HK-2 (cell line): ENCODE measurements at regions not wholly inside any gene's neighbourhood (a gene's known extent, or its start where the extent isn't known, plus 50 kb on each side); places are given as distances from the start of the nearest gene placed in this dataset.
A peak's percentile ranks its signal among the peaks of the same experiment; 100 is the strongest.
"Not testable (repeated sequence)": the region's sequence is repeated elsewhere in the genome, so short reads cannot be mapped to it uniquely, and the experiment has no call there.

Source experiments
- DNase-seq: peaks from one replicate; pipeline ENCODE4 v3.0.0-alpha.2; 2018; ENCODE audit not compliant: unreplicated experiment

DNA sequence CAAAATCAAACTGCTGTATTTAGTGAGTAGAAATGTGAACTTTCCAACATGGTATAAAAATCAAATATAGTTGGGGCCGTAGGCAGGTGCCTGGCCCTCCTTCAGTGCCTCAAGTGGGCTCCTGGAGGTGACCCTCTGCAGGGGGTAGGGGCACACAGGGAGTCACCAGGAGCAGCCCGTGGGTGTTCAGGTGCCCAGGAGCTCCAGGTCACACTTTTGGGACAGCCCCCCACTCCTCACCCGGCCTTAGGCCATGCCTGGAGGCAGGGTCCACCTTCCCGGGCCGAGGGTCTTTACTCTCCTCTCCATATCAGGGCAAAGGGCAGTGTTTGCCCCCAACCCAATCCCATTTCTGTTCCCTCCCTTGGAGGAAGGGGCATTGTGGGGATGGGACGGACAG, 108.0 kb upstream of the MTAP start:
- DNase-seq = no peak

- DNase-seq = no peak
Observed at GRCh38 chr9:21695443-21695842, 107.0 kb upstream of the MTAP start.

DNA sequence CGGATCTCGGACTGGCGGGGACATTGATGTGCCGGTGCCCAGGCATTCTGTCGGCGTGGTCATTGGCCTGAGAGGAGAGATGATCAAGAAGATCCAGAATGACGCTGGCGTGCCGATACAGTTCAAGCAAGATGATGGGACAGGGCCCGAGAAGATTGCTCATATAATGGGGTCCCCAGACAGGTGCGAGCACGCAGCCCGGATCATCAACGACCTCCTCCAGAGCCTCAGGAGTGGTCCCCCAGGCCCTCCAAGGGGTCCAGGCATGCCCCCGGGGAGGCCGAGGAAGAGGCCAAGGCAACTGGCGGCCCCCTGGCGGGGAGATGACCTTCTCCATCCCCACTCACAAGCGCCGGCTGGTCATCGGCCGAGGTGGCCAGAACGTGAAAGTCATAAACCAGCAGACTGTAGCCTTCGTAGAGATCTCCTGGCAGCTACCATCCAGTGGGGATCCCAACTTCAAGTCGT, 106.5 kb upstream of the MTAP start:
- no peak for DNase-seq

- DNase-seq = no peak
Observed at GRCh38 chr9:21696411-21696871, 106.0 kb upstream of the MTAP start.

- no peak for DNase-seq
Observed at GRCh38 chr9:21708260-21708711, 94.2 kb upstream of the MTAP start.

GRCh38 chr9:21708856-21709255, 93.6 kb upstream of the MTAP start:
- no peak for DNase-seq

DNA sequence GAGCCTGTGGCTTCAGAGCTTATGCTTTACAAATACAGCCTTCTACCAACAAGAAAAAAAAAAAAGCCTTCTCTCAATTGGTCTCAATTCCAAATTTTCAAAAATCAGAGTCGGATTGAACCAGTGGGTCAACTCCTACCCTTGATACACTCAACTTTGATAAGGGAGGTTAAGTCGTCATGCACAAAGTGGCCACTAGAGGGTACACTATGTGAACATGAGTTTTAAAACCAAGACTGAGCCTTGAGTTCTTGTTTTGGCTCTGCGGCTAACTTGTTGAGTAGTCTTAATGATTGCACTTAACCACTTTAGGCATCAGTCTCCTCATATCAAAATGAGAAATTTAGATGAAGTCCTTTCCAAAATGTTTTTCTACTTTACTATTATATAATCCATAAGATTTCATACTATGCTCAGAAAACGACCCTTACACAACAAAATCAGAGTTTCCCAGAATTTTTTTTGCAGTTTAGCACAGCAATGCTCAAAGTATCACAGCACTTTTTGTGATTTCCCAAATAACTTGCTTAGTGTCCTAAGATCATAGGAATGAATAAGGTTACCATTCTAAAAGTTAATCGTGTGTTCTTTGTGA, 92.9 kb upstream of the MTAP start:
- no peak for DNase-seq

- peak; percentile 24 for DNase-seq
Observed at GRCh38 chr9:21710548-21711191, 91.8 kb upstream of the MTAP start.

DNA sequence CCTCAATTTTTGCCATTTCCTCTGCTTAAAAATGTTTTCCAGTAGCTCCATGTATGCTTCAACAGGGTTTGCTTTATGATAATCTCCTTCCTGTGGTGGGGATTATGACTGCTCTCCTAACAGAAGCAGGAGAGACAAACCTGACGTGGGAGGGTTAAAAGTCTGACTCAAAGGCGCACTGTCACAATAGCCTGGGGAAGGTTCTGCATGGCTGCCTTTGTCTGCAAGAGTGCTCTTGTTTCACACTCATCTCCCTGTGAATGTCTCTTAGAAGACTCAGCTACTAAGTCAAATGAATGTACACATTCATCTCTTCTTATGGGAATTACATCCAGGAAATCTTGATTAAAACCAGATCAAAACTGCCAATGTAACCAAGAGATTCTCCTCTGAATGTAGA, 90.9 kb upstream of the MTAP start:
- peak; percentile 57 for DNase-seq

DNA sequence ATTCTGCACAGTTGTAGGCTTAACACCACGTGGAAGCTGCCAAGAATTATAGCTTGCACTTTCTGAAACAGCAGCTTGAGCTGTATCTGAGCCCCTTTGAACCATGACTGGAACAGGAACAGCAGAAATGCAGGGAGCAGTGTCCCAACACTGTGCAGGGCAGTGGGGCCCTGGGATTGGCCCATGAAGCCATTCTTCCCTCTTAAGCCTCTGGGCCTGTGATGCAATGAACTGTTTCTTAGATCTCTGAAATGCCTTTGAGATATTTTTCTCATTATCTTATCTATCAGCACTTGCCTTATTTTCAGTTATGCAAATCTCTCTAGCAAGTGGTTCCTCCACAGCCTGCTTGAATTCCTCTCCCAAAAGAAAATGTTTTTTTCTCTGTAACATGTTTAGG, 87.0 kb upstream of the MTAP start:
- no peak for DNase-seq

- no peak for DNase-seq
Observed at GRCh38 chr9:21720758-21721157, 81.7 kb upstream of the MTAP start.

GRCh38 chr9:21727411-21727810, 75.0 kb upstream of the MTAP start:
- not testable (repeated sequence) for DNase-seq

GRCh38 chr9:21728781-21729180, 73.7 kb upstream of the MTAP start:
- DNase-seq = peak; percentile 3

DNA sequence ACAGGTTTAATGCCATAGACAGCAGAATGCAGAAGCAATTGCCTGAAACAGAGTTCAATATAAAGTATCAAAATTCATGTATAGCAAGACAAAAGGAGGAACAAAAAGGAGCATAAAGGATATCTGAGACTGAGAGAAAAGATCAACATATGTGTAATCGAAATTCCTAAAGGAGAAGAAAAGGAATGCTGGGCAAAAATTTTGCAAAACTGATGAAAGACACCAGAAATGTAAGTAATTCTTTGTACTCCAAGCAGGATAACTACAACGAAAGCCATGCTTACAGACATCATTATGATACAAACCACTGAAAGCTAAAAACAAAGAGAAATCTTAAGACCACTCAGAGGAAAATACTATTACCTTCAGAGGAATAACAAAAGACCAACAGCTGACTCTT, 72.8 kb upstream of the MTAP start:
- DNase-seq = no peak

DNA sequence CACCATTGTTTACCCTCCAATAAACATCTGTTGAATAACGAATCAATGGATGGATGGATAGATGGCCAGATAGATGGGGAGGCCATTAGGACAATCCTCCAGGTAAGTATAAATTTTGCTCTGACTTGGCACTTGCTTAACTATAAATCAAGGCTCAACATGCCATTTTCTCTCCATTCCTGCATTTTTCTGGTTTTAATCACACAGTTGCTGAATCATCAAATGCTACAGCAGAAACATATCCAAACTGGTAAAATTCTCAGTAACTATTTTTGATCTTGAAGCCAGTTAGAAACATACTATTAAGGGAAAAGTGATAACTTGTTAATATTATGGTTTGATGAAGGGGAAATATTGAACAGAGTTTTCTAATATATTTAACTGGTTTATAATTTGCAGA, 71.5 kb upstream of the MTAP start:
- no peak for DNase-seq

- no peak for DNase-seq
Observed at GRCh38 chr9:21741151-21741550, 61.3 kb upstream of the MTAP start.

- no peak for DNase-seq
Observed at GRCh38 chr9:21744320-21744719, 58.1 kb upstream of the MTAP start.

DNA sequence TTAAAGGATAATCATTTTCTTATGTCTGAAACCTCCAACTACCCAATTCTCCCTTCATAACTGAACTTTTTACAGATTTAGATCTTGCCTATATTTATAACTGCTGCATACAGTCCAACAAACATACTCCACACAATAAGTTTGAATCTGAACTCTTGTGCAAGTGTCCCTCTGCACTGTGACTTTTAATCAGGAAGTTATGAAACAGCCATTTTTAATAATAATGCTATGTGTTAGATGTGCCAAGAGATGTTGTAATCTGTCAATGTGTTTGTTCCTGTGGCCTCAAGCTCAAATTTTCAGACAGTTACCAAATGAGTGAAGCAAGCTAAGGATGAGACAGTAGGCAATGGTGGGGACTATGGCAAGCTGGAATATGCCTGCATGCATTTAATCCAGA, 57.6 kb upstream of the MTAP start:
- DNase-seq = no peak

DNA sequence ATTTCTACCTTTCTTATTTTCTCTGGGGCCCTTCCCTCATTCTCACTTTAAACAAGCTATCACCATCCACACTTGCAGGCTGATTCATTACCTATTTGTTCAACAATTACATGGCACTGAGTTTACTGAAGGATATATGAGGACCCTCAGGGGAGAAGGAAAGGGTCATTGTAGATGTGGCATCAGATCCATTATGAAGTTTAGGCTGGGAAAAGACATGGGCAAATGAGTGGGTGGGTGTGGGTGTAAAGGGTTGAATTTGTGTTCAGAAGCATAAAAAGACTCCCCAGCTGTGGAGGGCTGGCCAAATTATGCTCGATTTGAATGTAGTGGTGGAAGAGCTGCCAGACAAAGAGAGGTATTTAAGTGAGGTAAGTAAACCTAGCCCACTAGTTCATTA, 55.9 kb upstream of the MTAP start:
- DNase-seq = no peak

- no peak for DNase-seq
Observed at GRCh38 chr9:21747175-21747574, 55.3 kb upstream of the MTAP start.

GRCh38 chr9:21750021-21750735, 52.3 kb upstream of the MTAP start:
- DNase-seq = no peak

- DNase-seq = no peak
Observed at GRCh38 chr9:21751998-21752397, 50.4 kb upstream of the MTAP start.
